Stimulated activated CD4-positive, alpha-beta T cell treated with anti-CD3 and anti-CD28 coated beads, Interleukin-4, amount 100 ng/mL, for 4 hours (primary cell): ENCODE measurements at regions not wholly inside any gene's neighbourhood (a gene's known extent, or its start where the extent isn't known, plus 50 kb on each side); places are given as distances from the start of the nearest gene placed in this dataset.

Source experiments
- DNase-seq, 2 experiments: peaks; one replicate each; pipeline ENCODE4 v3.0.0-alpha.2; 2020

DNA sequence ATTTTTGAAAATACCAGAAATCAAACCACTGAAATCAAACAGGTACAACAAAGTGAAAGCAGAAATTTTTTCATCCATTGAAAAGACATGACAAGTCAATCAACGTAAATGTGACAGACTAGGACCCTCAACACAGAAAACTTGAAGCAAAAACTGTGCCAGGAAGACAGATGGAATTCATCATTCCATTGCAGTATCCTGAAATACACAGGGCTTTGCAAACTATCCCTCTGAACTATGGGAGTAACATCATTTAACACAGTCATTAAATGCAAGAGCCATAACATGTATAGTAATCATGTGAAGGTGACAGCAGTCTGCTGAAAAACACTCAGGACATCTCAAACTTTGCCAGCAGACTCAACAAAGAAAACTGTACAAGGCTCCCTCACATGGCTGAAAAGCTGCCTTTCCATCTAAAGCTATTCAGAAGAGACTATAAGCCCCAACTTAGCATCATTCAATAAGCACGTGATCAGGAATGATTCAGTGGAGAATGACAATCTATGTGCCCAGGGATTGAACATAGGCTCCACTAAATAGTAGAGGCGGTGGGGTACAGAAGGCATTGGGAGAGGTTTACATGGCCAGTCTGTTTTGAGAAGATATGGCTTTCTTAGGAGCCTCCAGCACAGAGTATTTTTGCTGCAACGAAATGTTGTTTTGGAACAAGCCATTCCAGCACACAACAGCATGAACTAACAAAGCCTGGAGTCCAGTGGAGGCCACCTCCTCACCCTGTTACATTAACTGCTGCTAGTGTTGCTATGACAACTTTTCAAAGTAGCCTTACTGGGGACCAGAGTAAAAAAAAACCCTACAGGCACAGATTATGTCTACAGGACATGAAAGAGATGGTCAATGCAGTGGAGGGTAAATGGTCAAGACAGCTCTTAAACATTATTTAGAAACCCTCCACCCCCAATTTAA lies 274.5 kb upstream of the NOCT start:
- no peak for DNase-seq

DNA sequence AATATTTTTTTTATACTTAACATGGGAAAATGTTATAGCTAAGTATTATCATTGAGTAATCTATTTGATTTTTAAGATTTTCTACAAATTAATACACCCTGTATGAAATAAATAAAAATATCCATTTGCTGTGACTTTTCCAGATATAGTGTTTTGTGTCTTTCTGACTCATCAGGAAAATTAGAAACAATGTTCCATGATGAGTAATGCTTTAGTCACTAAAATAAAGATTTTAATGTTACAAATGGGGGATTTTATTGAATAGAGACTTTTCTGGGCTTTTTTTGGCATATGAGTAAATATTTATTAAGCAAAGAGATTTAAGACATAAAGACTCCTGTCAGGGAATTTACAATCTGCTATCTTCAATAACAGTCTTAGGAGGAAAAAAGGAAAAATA lies 279.2 kb upstream of the NOCT start:
- DNase-seq, result no peak

DNA sequence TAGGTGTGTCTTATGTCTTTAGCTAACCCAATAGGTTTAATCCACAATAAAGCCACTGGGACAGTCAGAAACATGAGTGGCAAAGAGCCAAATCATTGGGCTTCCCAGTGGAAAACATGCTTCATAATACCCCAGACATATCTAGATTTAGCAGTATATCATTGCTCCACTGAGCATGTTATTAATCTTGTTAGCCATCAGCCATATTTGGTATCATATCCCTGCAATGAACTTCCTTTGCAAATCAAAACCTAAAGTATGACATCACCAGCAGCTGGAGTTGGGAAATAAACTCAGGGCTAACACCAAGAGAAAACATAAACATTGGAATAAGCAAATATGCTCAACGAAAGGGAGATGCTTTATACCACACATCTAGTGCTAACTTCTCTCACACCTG lies 280.8 kb upstream of the NOCT start:
- DNase-seq, result no peak

DNA sequence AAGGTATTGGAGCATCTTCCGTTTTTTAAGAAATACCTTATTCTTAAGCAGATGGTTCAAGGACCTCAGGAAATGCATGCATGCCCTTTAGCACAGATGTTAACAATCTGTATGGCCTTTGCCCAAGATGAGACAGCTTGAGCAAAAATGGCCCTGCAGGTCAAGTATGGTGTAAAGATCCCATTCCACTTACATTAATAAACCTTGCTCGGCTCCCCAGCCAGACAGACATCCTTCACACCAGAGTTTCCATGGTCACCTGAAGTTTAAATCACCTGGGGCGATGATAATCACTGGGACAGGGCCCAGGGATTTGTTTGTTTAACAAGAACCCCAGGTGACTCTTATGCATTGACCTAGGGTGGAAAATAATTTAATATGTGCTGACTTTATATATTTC lies 287.0 kb upstream of the NOCT start:
- DNase-seq, result no peak

DNA sequence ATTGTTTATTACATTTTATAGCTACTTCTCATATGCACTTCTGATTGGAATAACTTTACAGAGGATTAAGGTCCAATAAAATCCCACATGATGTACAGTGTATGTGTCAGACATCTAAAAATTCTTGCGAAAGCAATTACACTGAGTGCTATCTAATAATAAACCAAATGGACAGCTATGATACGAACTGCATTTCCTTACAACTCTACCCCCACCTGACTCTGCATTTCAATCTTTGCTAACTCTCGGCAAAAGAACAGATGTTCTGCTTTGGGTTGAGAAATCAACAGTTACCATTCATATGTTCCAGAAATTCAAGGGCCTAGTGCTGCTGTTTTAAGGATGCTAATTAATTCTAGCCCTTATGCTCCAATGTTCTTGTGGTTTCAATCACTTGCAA lies 287.9 kb upstream of the NOCT start:
- no peak for DNase-seq

DNA sequence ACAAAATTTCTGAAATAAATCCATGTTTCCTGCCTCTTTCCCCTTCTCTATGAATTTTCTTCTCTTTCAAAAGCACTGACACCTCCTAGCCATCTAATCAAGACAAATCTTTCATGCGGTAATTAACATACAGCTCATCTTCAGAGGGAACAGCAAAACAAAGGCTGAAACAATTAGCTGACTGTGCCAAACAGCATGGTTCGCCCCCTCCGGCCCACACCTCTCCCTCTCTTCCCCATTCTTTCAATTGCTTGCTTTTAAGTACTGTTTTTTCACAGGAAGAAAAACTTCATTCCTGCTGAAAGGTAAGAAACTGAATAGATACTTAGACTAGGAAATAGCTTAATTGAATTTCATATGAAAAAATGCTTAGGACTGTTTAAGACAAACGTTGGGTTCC lies 291.1 kb upstream of the NOCT start:
- no peak for DNase-seq

DNA sequence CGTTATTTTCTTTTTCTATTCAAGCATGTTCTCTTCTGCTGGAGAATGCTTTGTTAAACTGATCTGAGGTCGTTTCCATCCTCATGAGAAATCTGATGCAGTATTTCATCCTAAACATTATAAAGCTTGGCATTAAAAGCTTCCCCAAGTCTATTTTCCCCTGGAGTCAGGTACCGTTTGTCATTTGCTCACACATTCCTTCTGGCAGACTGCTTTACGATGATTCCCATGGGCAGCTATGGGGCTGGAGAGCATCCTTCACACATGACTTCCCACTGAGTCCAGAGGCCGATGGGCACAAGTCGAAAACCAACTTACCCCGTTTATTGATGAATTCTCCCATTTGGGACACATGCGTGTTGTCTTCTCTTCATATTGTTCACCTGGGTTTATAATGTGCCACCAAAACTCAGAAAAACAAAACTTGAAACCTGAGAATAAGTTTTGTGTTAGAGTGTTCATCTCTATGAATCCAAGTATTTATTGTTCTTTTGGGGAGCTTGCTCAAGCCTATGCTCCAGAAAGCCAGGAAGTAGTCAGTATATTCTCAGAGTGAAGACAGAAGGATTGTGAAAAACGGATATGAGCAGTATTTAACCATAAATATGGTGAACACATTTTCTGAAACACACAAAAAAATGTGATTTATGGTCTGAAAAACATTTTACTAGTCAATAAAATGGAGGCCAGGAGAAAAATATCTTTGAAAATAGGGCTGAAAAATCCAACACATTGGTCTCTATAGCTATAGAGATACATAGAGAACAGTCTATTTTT lies 298.8 kb upstream of the NOCT start:
- no peak for DNase-seq

DNA sequence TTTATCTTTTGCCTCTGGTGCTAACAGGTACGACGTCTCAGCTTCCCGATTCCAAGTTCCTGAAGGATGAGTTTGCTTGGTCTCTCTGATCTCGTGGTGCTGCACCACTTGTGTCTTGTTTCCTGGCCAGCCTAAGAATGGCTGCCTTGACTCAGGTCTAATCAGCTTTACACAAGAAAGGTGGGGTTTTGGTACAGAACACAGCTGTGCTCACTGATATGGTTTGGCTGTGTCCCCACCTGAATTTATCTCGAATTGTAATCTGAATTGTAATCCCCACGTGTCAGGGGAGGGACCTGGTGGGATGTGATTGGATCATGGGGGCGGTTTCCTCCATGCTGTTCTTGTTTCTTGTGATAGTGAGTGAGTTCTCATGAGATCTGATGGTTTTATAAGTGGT lies 305.3 kb upstream of the NOCT start:
- no peak for DNase-seq

DNA sequence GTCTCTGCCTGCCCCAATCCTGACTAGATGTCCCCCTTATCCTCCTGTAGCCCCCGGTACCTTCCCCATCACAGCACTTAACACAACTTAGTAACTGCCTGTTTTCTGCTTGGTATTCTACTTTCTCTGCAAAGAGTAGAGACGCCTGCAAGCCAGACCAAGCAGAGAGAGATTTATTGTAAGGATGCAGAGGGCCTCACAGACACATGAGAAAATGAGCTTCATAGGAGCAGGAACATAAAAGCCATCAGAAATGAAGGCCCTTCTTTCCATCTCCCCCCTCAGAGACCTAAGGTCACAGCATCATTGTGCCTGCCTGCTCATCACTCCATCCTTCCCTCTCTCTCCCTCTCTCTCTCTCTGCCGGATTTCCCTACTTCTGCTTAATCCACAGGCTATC lies 305.7 kb upstream of the NOCT start:
- no peak for DNase-seq

DNA sequence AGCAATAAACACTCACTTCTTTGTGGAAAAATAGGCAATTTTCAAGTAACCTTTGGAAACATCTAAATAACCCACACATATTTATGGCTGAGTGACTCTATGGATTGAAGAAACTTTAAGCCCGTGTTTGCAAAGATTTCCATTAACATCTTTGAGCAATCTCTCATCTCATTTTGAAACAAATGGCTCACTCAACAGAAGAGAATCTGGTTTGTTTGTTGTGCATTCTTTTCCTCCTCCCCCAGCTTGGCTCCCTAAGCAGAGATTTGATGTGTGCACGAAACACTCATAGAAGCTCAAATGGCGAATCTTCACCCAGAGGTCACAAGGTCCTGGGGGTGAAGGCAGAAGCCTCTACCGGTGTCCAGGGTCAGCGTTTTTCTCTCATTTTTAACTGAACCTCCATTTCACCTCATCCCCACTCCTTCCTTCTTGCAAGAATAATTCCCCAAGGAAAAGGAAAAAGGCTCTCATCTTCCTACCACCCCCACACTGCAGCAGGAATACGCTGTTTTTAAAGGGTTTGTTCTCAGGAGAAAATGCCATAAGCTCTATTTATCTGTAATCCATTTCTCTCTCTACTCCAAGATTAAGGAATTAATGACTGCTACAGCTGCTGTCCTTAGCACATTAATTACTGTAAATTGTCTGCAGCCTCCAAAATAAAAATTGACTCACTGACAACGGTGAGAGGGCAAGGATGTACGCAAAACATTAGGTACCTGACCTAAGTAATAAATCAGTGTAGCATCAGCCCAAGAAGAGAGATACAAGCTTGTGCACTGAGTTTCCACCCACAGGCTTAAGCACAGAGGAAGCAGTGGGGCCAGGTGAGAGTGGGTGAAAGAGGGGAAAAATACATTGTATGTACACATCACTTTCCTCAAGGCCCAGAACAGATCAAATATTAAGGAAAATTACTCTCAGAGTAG lies 307.6 kb upstream of the NOCT start:
- DNase-seq, result no peak

DNA sequence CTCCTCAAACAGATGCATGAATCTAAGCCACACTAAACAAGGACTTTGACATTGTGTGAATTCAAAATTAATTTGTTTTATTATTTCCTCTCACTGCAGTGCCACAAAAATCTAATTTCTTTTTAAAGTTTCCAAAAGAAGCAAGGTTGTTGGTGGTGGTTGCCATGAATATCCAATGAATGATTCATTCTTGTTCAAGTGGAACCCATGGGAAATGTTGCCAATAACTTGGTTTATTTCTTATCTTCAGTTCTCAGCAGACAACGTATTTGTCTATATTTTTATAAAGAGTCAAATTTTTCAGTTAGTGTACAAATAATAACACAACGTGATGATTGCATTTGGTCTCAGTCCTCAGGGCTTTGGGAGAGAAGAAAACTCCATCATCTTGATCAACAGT lies 309.4 kb upstream of the NOCT start:
- DNase-seq, result no peak

DNA sequence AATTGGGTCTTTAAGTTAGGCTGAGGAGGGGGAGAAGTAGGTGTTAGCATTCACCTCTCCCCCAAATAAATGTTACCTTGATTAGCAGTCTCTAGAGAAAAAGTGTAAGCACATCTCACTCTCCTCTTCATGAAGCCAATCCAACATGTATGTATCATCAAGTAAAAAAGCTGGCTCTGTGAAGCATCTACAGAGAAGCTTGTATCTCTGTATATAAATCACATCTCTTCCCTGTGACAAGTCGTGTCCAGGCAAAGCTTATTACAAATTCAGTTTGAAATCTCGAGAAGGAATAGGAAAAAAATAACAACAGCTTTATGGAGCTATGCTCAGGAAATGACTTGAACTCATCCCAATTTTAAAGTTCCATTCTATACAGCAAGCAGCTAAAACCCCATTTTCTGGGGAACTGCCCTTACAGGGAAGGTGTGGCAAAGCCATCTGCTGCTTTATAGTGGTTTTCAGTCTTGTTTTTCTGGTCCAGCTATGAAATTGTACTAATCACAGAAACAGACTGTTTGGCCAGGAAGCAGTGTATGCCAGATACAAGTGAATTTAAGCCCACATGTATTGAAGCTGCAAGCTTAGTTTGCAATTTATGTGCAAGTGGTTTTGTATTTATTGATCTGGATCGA lies 313.3 kb upstream of the NOCT start:
- no peak for DNase-seq

DNA sequence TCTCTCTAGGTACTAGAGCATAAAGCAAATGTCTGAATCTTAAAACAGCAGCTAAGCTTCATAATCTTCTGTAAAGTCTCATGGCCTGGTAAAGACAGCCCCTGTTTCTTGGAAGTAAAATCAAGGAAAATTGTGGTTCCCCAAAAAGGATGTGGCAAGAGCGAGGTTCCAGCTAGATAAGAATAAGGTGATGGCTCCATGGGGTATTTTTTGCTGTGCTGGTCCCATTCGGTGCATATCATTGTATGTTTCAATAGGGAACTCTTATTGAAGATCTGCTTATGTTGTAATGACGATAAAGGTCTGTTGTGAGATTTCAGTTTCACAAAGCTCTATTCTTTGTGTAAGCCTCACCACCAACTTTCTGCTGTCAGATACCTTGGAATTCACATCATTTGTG lies 316.9 kb upstream of the NOCT start:
- DNase-seq, result no peak

DNA sequence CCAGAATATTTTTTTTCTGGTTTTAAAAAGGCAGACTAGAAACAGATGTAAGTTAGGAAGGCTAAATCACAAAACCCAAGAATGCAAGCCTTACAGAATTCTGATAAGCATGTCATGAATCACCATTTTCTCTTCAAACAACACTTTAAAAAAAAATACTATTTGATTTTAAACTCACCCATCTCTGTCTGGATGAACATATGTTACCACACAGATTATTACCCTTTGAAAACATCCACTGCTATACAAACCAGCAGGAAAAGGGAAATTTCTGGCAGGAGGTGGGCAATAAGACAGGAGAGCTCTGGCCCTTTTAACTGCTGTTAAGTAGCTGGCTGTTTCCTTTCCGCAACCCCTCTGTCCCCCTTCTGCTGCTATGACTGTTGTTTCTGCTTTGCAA lies 317.7 kb upstream of the NOCT start:
- no peak for DNase-seq

DNA sequence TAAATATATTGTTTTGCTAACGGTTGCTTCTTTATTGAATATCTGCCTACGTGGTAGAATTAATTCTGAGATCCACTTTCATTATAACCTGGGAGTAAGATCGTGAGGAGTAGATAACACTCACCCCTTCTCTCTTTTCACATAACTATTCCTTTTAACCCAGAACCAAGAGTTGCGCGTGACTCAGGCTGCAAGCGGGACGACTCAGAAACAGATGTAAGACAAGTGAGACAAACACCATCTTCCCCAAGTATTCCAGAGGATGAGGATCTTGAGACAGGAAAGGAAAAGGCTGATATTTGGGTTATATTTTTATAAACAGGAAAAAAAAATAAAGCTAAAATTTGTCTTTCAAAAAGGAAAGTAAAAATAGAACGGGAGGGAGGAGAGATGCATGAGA lies 318.8 kb upstream of the NOCT start:
- no peak for DNase-seq

DNA sequence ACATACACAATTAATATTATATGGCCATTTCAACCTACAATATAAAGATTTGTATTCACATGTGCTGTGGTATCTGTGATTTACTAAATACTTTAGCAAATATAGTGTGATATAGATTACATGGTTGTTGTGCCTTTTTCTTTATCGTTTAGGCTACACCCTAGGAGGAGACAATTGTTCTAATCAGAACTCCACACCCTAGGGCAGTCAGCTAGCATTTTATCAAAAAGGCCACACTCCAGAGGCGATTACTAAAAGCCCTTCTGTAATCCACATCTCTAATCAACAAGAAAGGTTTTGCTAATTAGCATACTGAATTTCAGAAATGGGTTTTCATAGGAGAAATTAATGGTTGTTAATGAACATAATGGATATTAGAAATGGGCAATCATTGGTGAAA lies 319.5 kb upstream of the NOCT start:
- DNase-seq, result no peak

DNA sequence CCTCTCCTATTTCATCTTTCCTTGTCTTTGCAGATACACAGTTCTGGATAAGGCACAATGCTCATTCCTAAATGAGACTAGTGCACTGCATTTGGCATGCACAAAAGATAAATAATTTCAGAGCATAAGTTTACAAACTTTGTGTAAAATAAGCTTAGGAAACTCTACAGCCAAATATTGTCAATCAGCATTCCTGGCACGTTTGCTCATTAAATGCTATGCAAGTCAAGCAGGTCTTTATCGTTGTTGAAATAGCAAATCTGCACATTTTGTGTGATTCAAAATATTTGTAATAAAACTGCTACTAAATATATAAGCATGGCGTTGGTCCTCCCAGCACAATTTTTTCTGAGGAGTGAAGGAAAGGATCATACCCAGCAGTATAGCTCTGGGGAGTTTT lies 322.1 kb upstream of the NOCT start:
- no peak for DNase-seq

DNA sequence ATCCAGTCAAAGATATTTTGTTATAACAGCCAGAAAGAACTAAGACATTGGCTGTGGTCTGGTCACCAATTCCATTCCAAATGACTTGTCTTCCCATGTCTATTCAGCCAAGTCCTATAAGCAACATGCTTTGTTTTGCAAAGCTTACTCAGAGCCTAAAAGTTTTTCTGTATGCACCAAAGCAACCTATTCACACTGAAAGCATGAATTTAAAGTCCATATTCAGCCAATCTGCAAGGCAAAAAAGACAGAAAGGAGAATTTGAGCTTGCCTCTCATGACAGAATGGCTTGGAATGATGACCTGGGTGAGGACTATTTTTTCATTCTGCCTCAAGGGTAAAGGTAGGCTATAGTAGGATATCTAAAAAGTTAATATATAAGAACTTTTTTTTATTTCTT lies 323.2 kb upstream of the NOCT start:
- no peak for DNase-seq

DNA sequence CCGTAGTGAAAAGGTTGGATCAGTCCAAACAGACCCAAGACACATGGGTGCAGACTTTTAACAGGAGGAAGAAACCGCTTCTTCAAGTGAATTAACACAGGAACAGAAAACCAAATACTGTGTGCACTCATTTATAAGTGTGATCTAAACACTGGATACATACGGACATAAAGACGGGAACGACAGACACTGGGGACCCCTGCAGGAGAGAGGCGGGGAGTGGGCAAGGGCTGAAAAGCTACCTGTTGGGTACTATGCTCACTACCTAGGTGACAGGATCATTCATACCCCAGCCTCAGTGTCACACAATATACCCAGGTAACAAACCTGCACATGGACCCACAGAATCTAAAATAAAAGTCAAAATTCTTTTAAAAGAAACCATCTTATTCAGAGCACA lies 326.0 kb upstream of the NOCT start:
- no peak for DNase-seq

DNA sequence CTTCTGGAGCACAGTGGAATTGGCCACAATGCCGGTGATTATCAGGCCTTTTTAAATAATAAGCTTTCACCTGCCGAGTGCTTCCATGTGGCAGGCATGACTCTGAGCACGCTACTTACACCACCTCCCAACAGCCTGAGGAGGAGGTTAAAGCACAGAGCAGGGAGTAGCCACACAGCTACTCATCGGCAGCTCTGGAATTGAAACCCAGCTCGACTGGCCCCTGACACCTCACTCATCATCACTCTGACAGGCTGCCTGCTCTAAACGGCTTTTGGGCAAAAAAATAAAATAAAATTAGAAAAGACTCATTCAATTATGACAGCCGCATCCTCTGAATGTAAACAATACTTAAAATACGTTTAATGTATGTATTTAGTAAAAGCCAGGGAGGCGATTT lies 326.4 kb upstream of the NOCT start:
- DNase-seq, result no peak

DNA sequence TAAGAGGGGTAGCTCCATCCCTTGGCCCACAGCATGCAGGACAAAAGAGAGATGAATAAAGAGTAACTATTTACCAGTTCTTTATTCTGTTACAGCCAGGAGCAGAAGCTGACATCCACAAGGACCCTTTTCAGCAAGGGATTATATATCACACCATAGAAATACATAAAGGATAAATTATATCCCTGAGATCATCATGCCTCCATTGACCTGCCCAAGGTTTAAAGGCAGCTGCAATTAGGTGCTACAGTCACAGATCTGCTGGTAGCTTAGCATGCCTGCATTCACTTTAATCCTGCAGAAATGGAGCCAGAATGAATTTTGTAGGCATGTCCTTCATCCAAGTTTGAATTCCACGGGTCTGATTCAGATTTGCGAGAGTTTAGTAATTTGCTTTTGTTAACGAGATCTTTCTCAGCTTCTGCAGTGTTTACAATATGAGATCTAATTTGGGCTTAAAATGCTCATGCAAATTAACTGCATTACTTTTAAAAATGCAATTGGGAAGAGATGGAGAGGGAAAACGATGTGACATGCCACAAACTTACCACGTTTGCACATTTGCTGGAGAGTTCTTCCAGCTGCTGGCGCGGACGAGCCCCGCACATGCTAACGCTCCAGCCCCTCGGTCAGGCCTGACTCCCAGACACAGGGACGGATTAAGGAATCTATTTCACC lies 327.0 kb upstream of the NOCT start:
- DNase-seq, result no peak
